GM21619 (cell line): ENCODE measurements at regions not wholly inside any gene's neighbourhood (a gene's known extent, or its start where the extent isn't known, plus 50 kb on each side); places are given as distances from the start of the nearest gene placed in this dataset.
"Not testable (repeated sequence)": the region's sequence is repeated elsewhere in the genome, so short reads cannot be mapped to it uniquely, and the experiment has no call there.

Experiments used
- ATAC-seq: cut with Tn5 transposase; IDR thresholded peaks from one replicate; pipeline ENCODE4 v1.9.1; 2021; ENCODE audit not compliant: unreplicated experiment

DNA sequence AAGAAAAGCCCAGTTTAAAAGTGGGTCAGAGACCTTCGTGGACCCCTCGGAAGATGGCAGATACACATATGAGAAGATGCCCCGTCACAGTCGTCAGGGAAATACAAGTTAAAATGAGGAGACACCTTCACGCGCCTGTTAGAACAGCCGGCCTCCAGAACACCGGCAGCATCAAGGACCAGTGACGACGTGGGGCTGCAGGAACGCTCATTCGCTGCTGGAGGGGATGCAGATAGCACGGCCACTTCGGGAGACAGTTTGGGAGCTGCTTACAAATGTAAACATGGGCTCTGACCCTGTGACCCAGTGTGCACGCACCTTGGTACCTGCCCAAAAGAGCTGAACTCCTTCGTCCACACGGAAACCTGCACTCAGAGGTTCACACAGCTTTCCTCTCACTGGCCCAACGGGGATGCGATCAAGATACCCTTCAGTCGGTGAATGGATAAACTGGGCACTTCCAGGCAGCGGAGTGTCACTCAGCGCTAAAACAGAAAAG is 83.7 kb upstream of the CTDP1 start:
- ATAC-seq = no peak

GRCh38 chr18:79596446-79597175 is 83.0 kb upstream of the CTDP1 start:
- no peak for ATAC-seq

- no peak for ATAC-seq
These were observed 82.3 kb upstream of the CTDP1 start for GRCh38 chr18:79597176-79597830.

DNA sequence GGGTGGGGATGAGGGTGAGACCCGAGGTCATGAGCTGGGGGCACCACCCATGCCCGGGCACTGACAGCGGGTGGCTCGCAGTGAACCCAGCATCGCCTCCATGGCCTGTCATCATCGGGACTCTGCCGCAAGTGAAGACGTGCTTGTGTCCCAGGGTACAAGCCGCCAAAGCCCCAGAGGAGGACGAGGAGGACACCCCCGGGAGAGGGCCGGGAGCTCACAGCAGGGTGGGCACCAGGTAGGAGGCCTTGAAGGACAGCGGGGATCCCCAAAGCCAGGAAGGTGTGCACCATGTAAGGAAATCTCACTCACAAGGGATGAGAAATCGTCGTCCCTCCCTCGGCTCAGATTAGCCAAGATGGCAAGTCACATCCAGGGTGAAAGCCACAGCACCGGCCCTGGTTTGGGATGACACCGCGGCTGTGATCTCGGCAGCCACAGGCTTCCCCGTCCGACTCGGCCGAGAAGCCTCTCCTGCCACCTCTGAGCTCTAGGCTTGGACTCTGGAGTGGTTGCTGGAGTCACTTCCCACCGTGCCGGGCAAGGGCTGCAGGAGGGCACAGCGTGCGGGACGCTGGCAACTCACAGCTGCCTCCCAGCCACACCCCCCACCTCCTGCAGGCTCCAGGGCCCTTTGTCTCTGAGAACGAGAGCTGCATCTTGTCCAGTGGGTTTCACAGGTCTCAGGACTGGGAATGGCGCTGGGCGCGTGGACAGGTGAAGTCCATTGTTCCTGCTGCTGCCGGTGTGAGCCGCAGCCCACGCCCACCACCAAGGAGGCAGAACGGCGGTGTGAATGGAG is 81.6 kb upstream of the CTDP1 start:
- no peak for ATAC-seq

DNA sequence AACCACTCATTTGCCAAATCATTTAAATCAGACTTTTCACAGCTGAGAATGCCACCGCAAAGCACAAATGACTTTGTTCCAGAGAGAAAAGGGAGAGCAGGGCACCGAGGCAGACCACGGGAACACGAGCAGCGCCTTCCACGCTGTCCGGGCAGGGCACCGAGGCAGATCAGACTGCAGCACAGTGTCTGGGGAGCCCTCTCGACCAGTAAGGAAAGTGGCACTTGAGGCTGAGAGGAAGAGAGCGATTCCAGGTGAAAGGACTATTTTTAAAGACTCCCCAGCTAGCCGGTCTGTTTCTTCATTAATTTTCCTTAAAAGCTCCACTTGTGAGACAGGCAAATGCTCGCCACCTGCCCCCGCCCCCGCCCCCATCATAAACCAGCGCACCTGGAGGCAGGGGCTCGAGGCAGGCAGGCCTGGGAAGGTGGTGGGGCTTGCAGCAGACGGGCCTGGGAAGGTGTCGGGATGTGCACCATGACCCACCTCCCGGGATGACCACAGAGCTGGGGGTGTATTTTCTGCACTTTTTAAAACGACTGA is 80.9 kb upstream of the CTDP1 start:
- no peak for ATAC-seq

DNA sequence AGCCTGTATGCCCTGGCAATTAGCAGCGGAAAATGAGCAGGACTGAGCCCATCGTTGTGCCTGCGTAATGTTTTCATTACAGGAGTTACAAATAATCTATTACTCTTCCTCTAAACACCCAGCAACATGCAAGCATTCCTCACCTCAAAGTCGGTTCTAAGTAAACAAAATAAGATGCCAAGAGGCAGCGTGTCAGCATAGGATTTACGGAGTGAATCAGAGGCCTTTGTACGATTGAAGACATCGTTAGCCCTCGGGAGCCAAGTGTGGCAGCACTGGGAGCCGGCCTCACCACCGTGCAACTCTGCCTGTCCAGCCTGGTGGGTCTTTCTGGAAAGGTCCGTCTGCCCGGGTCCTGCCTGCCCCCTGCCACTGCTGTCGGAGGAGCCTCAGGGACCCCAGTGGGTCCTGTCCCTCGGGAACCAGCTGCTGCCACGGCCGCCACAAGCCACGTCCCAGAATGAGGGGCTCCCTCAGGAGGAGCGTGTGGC is 80.1 kb upstream of the CTDP1 start:
- no peak for ATAC-seq

DNA sequence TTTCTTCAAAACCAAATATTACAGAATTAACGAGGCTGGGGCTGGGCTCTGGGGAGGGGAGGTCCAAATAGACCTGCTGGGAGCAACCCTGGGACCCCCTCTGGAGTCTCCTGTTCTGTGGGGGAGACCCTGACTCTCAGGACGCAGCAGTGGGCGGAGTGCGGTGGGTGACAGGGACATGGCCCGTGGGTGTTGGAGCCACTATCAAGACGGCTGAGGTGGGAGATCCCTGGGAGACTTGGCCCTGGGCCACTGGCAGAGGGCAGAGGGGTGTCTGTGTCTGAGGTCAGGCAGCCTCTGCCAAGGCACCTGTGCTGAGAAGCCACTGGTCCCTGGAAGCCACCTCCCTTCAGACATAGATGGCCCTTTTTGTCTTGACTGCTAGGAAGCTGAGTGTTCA is 79.5 kb upstream of the CTDP1 start:
- ATAC-seq = no peak

DNA sequence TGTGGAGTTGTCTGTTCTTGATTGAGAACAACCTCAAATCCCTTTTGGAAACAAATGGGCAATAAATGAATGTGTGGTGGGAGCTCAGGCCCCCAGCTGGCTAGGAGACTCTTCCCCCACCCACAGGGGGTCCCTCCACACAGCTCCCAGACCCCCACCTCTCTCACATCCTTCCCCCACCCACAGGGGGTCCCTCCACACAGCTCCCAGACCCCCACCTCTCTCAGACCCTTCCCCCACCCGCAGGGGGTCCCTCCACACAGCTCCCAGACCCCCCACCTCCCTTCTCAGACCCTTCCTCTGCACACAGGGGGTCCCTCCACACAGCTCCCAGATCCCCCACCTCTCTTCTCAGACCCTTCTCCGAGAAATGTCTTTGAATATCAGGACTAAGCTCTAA is 79.0 kb upstream of the CTDP1 start:
- ATAC-seq = no peak

- no peak for ATAC-seq
These were observed 78.4 kb upstream of the CTDP1 start for GRCh38 chr18:79601234-79601633.

GRCh38 chr18:79603321-79604204 is 76.0 kb upstream of the CTDP1 start:
- no peak for ATAC-seq

- no peak for ATAC-seq
These were observed 75.2 kb upstream of the CTDP1 start for GRCh38 chr18:79604205-79604912.

DNA sequence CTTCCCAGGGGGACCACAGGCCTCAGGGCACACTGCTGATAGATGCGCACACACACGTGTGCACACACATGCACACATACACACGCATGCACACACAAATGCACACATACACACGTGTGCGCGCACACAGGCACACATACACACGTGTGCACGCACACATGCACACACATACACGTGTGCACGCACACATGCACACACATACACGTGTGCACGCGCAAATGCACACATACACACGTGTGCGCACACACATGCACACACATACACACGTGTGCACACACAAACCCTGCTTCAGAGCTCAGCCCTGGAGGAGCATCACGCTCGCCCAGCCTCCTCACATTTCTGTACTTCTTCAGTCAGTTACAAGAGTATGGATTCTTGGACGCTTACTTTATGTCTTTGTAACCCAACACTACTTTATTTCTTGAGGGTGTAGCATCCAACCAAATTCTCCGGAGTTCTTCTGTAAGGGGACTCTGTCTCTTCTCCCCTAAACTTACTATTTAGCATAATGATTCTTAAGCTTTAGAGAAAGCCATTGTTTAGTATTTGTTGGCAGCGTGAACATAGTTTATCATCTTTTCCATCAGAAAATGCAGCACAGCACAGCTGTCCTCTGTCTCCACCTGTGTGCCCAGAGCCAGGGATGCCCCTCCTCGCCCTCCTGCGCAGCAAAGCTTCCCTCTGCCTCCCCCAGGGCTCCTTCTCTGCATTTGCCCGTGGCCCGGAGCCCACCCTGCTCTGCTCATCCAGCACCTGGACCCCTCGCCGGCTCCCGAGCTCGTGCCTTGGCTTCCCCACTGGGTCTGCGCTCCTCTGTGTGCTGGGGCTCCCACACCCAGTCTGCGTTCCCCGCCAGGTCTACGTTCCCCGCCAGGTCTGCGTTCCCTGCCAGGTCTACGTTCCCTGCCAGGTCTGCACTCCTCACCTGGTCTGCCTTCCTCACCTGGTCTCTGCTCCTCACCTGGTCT is 74.4 kb upstream of the CTDP1 start:
- ATAC-seq = no peak

GRCh38 chr18:79606071-79606470 is 73.5 kb upstream of the CTDP1 start:
- ATAC-seq = not testable (repeated sequence)

- no peak for ATAC-seq
These were observed 72.8 kb upstream of the CTDP1 start for GRCh38 chr18:79606621-79607331.

GRCh38 chr18:79607361-79607952 is 72.1 kb upstream of the CTDP1 start:
- no peak for ATAC-seq

GRCh38 chr18:79608069-79608468 is 71.5 kb upstream of the CTDP1 start:
- ATAC-seq = no peak

- no peak for ATAC-seq
These were observed 71.1 kb upstream of the CTDP1 start for GRCh38 chr18:79608535-79608934.
